Hepatocyte (in vitro differentiated cells): ENCODE measurements at regions not wholly inside any gene's neighbourhood (a gene's known extent, or its start where the extent isn't known, plus 50 kb on each side); places are given as distances from the start of the nearest gene placed in this dataset.

Experiments used
- DNase-seq: peaks from one replicate; pipeline ENCODE4 v3.0.0-alpha.2; 2016; ENCODE audit warnings: low spot score
- H2AFZ ChIP-seq: fragments of 200-600 bp; sonication (generic); 2 replicates; pipeline ENCODE4 v1.6.0; 2016; ENCODE audit warnings: antibody characterized with exemption, mild to moderate bottlenecking
- H3K27ac ChIP-seq: fragments of 200-600 bp; sonication (generic); 2 replicates; pipeline ENCODE4 v1.5.1; 2016; ENCODE audit warnings: mild to moderate bottlenecking
- H3K27me3 ChIP-seq: fragments of 200-600 bp; sonication (generic); 2 replicates; pipeline ENCODE4 v1.6.1; 2016
- H3K36me3 ChIP-seq: fragments of 200-600 bp; sonication (generic); replicated peaks from 2 replicates; pipeline ENCODE4 v1.5.1; 2016; ENCODE audit warnings: low read depth; ENCODE audit not compliant: insufficient read depth
- H3K4me1 ChIP-seq: fragments of 200-600 bp; sonication (generic); 2 replicates; pipeline ENCODE4 v1.5.1; 2016; ENCODE audit warnings: mild to moderate bottlenecking, moderate library complexity; ENCODE audit not compliant: insufficient read depth
- H3K4me2 ChIP-seq: fragments of 200-600 bp; sonication (generic); 2 replicates; pipeline ENCODE4 v1.6.0; 2016
- H3K4me3 ChIP-seq: fragments of 200-600 bp; sonication (generic); 2 replicates; pipeline ENCODE4 v1.5.1; 2016; ENCODE audit warnings: mild to moderate bottlenecking
- H3K79me2 ChIP-seq: fragments of 200-600 bp; sonication (generic); 2 replicates; pipeline ENCODE4 v1.6.0; 2017; ENCODE audit warnings: mild to moderate bottlenecking
- H3K9me2 ChIP-seq: fragments of 200-600 bp; sonication (generic); replicated peaks from 2 replicates; pipeline ENCODE4 v1.6.0; 2017; ENCODE audit warnings: mild to moderate bottlenecking; ENCODE audit not compliant: insufficient read depth
- H3K9me3 ChIP-seq: fragments of 200-600 bp; sonication (generic); 2 replicates; pipeline ENCODE4 v1.5.1; 2016; ENCODE audit warnings: low read depth, mild to moderate bottlenecking
- H4K20me1 ChIP-seq: fragments of 200-600 bp; sonication (generic); 2 replicates; pipeline ENCODE4 v1.6.0; 2016; ENCODE audit warnings: mild to moderate bottlenecking; ENCODE audit not compliant: insufficient read depth, poor library complexity, severe bottlenecking
- EZH2 ChIP-seq: fragments of 200-600 bp; sonication (generic); IDR thresholded peaks from 2 replicates; pipeline ENCODE4 v1.6.1; 2016; ENCODE audit warnings: antibody characterized with exemption, mild to moderate bottlenecking, borderline replicate concordance
- EZH2phosphoT487 ChIP-seq: fragments of 200-600 bp; sonication (generic); IDR thresholded peaks from one replicate; pipeline ENCODE4 v1.6.1; 2018; ENCODE audit warnings: antibody characterized with exemption, mild to moderate bottlenecking, low read depth, moderate library complexity; ENCODE audit not compliant: unreplicated experiment, severe bottlenecking
- WGBS: methylation state at CpG from one replicate; pipeline ENCODE4 v1.1.6; 2016; ENCODE audit warnings: low lambda C conversion rate; ENCODE audit errors: missing lambda C conversion rate; 5-methylcytosine and 5-hydroxymethylcytosine counted together
- TF ChIP-seq, protein P1 (sequence below): fragments of 200-600 bp; sonication (generic); IDR thresholded peaks from 2 replicates; pipeline ENCODE4 v1.5.1; 2016; ENCODE audit warnings: antibody characterized with exemption, mild to moderate bottlenecking; ENCODE audit not compliant: poor library complexity

DNA sequence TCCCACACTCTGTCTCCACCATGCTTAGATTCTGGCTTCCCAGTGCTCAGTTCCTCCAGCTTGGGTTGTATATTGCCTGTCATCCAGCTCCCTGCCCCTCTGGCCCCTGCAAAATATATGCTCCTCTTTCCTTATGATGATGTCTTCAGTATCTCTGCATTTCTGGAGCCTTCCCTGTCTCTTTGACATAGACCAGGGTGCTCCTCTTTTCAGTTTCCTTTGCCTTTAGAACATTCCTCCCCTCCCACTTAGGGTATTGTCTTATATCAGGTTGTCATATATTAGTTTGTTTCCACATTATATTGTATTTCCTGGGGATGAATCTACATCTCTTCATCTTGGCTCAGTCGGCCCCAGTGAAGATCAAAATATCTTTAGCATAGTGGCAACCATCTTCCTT lies 526.4 kb downstream of the MID1IP1 start:
- no peak overlapping the region for H3K4me3 ChIP-seq
- H3K36me3 ChIP-seq, result no peaks in the 10 kb centered on the region
- no peaks in the 10 kb centered on the region for H3K9me2 ChIP-seq
- H3K4me2 ChIP-seq, result no peak overlapping the region
- no peak overlapping the region for H2AFZ ChIP-seq
- H3K9me3 ChIP-seq, result no peaks in the 10 kb centered on the region
- H3K4me1 ChIP-seq, result no peaks in the 10 kb centered on the region
- H4K20me1 ChIP-seq, result no peaks in the 10 kb centered on the region
- TF ChIP-seq EZH2, result no peak
- TF ChIP-seq EZH2phosphoT487, result no peak
- TF ChIP-seq, protein P1, sequence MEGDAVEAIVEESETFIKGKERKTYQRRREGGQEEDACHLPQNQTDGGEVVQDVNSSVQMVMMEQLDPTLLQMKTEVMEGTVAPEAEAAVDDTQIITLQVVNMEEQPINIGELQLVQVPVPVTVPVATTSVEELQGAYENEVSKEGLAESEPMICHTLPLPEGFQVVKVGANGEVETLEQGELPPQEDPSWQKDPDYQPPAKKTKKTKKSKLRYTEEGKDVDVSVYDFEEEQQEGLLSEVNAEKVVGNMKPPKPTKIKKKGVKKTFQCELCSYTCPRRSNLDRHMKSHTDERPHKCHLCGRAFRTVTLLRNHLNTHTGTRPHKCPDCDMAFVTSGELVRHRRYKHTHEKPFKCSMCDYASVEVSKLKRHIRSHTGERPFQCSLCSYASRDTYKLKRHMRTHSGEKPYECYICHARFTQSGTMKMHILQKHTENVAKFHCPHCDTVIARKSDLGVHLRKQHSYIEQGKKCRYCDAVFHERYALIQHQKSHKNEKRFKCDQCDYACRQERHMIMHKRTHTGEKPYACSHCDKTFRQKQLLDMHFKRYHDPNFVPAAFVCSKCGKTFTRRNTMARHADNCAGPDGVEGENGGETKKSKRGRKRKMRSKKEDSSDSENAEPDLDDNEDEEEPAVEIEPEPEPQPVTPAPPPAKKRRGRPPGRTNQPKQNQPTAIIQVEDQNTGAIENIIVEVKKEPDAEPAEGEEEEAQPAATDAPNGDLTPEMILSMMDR, result no peak
- H3K79me2 ChIP-seq, result no peaks in the 10 kb centered on the region
- H3K27ac ChIP-seq, result no peak overlapping the region
- WGBS, result 84% methylated on average over 1 of the region's 1 CpG
- H3K27me3 ChIP-seq, result no peaks in the 10 kb centered on the region
- DNase-seq, result no peak

DNA sequence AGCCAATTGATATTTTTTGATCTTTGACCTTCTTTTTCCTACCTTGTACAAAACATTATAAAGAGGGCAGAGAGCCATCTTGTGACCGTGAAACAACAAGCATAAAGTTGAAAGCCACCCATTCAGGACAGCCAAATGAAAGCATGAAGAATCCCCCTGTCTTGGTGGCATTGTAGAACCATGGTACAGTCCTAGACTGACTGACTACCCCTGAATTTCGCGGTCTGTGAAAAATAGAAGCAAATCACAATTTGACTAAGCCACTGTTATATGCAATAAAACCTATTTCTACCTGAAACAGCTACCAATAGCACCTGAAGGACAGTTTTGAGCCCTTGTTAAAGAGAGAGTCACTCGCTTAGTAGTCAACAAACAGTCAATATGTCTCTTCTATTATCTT lies 527.4 kb downstream of the MID1IP1 start:
- Histone ChIP-seq H4K20me1 (no peaks in the 10 kb centered on the region), H3K79me2 (no peaks in the 10 kb centered on the region), H3K36me3 (no peaks in the 10 kb centered on the region), H3K27me3 (no peaks in the 10 kb centered on the region), H3K4me3 (no peak overlapping the region), H3K4me1 (no peaks in the 10 kb centered on the region), H3K9me2 (no peaks in the 10 kb centered on the region), H3K9me3 (no peaks in the 10 kb centered on the region), H3K4me2 (no peak overlapping the region), H2AFZ (no peak overlapping the region), H3K27ac (no peak overlapping the region)
- TF ChIP-seq EZH2 (no peak), EZH2phosphoT487 (no peak)
- TF ChIP-seq, protein P1, result no peak
- DNase-seq, result no peak
- WGBS, result 80% methylated on average over 4 of the region's 4 CpGs

DNA sequence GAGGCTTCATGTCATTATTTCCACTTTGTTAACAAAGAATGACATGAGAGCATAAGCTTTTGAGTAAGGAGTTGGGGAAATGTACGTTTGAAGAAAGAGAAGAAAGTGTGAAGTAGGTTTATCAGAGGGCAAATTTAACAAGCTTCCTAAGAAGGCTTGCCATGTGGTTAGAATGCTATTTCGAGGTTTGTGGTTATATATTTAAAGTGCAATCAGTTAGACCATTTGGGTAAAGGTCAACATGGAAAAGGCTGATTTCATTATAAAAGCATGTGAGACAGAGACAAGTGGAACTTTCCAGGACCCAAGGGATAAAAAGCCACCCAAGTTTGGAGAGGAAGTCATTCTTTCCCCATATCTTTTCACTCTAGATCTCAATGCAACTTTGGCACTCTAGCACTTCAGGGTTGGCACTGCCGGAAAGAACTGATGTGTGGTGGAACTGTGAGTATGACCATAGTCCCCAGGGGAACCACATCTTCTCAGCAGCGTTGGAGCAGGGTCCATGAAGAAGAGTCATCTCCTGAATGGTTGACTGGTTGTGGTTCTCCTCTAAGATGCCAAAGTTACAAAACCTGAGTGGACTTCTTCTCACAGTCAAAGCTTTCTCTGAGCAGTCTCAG lies 529.9 kb downstream of the MID1IP1 start:
- H3K9me2 ChIP-seq, result no peaks in the 10 kb centered on the region
- 52% methylated on average over 4 of the region's 4 CpGs for WGBS
- H3K4me1 ChIP-seq, result peaks cover 12% of the 10 kb centered on the region
- H3K4me3 ChIP-seq, result no peak overlapping the region
- no peak for TF ChIP-seq EZH2phosphoT487
- TF ChIP-seq, protein P1, result no peak
- TF ChIP-seq EZH2, result no peak
- no peak overlapping the region for H3K27ac ChIP-seq
- H3K79me2 ChIP-seq, result no peaks in the 10 kb centered on the region
- H3K9me3 ChIP-seq, result no peaks in the 10 kb centered on the region
- no peak for DNase-seq
- H3K4me2 ChIP-seq, result no peak overlapping the region
- no peak overlapping the region for H2AFZ ChIP-seq
- H4K20me1 ChIP-seq, result no peaks in the 10 kb centered on the region
- H3K36me3 ChIP-seq, result no peaks in the 10 kb centered on the region
- no peaks in the 10 kb centered on the region for H3K27me3 ChIP-seq
